HEK293T (cell line): ENCODE measurements at regions not wholly inside any gene's neighbourhood (a gene's known extent, or its start where the extent isn't known, plus 50 kb on each side); places are given as distances from the start of the nearest gene placed in this dataset.

Experiments
- BHLHE40 ChIP-seq: fragments of 450-650 bp; IDR thresholded peaks from 2 replicates; pipeline ENCODE4 v1.6.1; 2016; ENCODE audit warnings: mild to moderate bottlenecking, moderate library complexity, borderline replicate concordance
- FOXM1 ChIP-seq: fragments of 450-650 bp; IDR thresholded peaks from 2 replicates; pipeline ENCODE4 v1.6.1; 2017; ENCODE audit warnings: mild to moderate bottlenecking, borderline replicate concordance
- LEF1 ChIP-seq: fragments of 450-650 bp; IDR thresholded peaks from 2 replicates; pipeline ENCODE4 v1.6.1; 2017; ENCODE audit warnings: mild to moderate bottlenecking, borderline replicate concordance
- PKNOX1 ChIP-seq: fragments of 450-650 bp; IDR thresholded peaks from 2 replicates; pipeline ENCODE4 v1.6.1; 2016
- SUZ12 ChIP-seq: fragments of 450-650 bp; IDR thresholded peaks from 2 replicates; pipeline ENCODE4 v1.6.1; 2016; ENCODE audit warnings: mild to moderate bottlenecking
- TARDBP ChIP-seq: fragments of 450-650 bp; IDR thresholded peaks from 2 replicates; pipeline ENCODE4 v1.6.1; 2016

DNA sequence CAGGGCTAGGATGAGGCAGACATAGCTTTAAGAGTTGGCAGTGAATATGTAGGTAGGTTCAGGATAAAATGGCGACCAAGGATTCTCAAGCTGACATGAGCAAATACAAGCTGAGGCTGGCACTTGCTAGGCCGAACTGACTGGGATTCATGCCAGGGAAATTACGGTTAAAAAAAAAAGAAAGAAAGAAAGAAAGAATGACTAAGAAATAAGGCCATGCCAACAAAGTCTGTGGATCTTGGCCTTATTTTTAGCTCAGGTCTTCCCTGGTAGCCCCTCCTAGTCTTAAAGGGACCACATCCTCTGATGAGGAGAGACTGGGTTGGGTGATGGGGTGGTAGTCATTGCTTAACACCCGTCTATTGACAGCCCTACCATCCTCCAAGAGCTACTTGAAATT lies 64.4 kb upstream of the KLHL13 start:
- TF ChIP-seq PKNOX1 (no peak), TARDBP (no peak), BHLHE40 (no peak), FOXM1 (no peak), SUZ12 (no peak), LEF1 (no peak)
